ENCODE measurements at regions not wholly inside any gene's neighbourhood (a gene's known extent, or its start where the extent isn't known, plus 50 kb on each side); places are given as distances from the start of the nearest gene placed in this dataset.

DNA sequence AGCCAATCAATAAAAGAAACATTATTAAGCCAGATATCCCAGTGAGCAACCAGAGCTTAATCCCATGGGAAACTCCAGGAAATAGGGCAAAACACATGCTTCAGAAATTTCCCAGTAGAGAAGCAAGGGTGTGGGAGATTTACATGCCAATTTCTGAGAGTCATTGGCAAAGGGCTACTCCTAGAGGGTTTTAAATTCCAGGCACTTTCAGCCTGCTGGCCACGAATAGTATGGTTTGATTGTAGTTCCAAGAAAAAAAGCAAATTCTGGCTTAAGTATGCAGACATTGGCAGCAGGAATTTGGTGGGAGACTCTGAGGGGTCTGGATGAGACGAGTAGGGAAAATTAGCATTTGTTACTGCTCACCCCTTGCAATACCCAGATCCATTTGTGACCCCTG lies 402.1 kb upstream of the SUCLG2 start:
- no peak for DNase-seq (ENCODE audit: low read depth)

DNA sequence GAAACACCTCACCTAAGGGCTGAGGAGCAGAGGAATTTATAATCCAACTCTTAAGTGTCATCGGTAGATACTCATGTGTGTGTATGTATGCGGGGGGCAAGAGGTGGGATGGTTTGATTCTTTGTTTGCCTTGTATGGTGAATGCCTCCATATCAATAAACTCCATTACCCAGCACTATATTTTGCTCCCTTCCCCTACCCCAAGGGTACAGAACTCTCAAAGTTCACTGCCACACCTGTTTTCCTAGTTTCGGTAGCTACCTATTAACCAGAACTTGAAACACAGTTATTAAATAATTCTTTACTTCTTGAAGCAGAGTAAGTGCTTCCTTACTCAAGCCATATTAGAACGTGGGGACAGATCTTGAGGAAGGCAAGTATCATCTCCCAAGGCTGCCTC lies 400.8 kb upstream of the SUCLG2 start:
- DNase-seq (ENCODE audit: low read depth): no peak

DNA sequence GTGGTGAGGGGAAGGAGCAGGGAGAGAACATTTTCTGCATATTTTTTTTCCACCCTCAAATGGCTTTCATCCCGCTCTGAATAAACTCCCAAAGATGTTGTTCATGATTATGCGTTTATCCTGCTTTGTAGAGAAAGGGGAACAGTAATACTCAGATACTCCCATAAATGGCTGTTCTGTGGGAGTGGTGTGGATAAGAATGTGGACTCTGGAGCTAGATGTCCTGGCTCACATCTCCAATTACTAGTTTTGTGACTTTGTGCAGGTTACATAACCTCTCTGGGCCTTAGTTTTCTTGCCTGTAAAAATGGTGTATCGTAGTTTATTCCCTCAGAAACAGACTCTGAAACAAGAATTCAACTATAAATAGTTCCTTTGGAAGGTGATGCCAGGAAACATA lies 395.4 kb upstream of the SUCLG2 start:
- no peak for DNase-seq (ENCODE audit: low read depth)

DNA sequence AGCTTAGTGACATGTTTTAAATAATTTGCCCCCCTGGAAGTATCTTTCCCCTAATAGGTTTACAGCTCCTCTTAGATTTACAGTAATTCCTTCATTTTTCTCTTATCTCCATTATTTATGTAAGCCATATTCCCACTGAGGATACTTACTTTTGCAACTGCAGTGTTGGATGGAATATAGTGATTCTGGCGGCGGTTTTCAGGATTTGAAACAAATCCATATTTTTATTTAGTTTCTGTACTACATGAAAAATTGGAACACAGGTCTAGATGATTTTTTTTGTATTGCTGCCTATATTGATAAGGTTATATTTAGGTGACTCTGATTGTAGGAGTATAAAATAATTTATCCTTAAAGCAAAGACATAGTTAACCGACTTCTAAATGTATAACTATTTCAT lies 391.6 kb upstream of the SUCLG2 start:
- no peak for DNase-seq (ENCODE audit: low read depth)

DNA sequence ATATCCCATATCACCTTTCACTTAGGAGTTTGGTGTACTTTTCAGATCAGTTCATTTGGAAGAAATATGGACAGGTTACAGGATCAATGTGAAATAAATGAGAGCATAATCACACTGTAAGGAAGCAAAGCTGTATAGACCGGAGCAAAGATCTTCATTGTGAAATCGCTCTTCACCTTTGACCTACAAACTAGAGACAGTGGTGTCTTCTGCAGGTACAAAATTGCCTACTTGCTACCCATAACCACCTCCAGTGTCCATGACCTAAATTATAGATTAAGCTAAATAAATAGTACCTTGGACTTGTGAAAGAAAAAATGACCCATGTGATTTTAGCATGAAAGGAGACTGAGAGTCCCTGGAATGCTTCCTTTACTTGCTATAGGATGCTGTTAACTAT lies 379.5 kb upstream of the SUCLG2 start:
- DNase-seq (ENCODE audit: low read depth): no peak

DNA sequence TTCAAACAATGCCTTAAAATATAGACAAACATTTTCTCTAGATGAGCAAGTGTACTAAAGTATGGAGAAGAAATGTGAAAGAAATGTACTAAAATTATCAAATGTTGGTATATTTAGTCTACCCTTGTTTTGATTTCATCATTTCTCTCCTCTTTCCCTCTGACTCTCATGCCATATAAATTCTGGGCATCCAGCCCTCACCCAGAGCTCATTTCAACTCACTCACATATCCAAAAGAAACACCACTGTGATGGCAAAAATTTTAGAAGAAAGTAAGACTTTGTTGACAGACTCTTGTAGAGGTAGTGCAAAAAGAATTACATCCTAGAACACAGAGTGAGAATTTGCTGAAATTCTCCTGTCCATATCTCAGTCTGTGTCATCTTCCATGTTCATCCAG lies 377.8 kb upstream of the SUCLG2 start:
- DNase-seq (ENCODE audit: low read depth): no peak

DNA sequence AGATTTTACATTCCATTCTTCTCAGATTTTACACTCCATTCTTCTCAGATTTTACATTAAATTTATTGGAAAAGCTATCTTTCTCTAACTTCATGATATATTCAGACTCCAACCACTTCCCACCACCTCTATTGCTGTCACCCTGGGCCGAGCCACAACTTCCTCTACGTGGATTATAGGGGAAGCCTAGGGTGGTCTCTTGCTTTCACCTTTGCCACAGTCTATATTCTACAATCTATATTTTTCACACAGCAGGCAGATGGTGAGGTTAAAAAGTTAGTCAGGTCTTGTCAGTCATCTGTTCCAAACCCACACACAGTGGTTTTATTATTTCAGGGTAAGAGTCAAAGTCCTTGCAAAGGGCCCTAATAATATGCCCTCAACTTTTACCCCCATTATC lies 370.8 kb upstream of the SUCLG2 start:
- no peak for DNase-seq (ENCODE audit: low read depth)

DNA sequence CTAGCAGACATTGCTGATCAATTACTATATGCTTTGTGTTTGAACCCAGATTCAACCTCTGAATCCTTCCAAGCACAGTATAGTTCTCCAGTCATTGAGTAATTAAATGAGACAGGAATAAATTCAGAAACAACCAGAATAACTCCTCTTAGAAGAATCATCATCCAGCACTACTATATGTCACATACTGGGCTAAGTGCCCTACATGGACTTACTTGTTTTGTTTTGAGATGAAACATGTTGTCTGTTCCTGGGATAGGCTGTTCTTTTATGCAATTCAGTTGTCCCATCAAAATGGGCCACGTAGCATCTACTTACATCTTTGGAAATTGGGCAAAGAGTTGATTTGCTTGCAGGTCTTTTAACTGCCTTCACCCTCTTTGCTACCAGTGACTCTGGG lies 365.5 kb upstream of the SUCLG2 start:
- DNase-seq (ENCODE audit: low read depth): no peak

DNA sequence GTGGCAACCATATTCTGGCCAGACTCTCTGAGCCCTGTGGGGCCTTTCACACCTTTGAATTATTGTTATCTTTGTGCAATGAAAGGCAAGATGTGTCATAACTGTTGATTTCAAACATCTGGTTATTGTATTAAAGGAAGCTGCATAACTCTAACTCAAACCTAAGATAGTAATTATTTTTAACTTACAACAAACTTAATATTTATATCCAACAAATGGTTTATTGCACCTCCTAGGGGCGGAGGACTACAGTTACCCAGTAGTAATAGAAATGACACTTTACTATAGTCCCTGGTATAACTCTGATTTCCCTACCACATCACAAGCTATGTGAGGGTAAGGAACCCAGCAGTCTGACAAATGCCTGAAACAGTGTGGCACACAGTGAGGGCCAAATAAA lies 363.9 kb upstream of the SUCLG2 start:
- no peak for DNase-seq (ENCODE audit: low read depth)

DNA sequence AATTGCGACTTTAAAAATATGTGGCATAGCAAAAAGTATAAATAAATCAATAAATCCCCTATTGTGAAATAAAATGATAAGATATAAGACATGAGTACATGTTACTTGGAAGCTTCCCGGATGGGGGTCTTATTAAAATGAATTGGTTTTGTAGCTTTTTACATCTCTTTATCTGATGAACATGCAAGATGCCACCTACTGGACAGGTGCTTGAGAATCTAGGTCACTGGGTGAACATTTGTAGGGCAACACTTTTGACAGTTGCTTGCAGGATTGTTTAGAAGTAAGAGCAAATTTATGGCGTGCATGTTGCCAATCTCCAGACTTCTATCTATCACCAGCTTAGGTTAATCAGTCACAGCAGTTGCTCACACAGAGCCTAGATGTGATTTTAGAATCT lies 362.7 kb upstream of the SUCLG2 start:
- no peak for DNase-seq (ENCODE audit: low read depth)

DNA sequence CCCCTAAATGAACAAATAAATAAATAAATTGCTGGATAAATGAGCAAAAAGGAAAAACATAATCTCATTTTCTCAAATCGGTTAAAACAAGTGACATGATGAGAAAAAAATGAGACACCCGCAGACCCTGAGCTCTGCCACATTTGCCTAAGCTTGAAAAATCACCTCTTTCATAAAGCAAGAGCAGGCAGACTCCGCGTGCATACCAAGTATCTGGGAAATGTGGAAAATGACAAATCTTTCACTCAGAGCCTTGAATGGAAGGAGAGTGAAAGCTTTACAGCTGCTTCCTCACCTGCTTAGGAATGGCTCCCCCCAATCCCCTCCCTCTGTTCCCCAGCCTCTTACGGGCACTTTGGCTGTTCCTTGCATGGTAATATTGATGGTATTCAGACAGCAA lies 355.5 kb upstream of the SUCLG2 start:
- DNase-seq (ENCODE audit: low read depth): no peak

DNA sequence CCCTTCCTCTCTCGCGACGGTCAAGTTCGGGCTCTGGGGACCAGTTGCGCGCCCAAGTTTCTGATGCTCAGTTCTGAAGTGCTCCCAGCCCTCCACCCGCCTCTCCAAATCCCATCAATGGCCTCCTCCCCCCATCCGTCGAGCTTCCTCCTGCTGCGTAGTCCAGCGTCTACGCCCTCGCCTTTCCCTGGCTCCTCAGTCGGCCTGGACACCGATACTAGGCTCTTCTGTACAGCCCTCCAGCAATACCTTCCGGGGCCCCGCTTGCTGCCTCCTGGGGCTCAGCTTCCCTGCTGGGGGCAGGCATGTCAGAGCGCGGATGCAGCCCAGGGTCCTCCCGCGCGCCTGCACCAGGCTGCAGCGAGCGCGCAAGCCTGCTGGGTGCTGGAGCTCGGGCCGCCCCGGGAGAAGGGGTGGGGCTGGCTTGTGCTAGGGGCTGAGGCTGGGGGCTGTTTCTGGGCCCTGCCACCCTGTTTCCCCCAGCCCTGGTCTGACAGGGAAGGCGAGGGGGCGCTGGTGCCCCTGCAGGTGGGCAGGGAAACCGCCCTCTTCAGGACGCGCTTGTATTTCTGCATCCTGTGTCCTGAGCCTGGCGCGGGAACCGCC lies 353.3 kb upstream of the SUCLG2 start:
- DNase-seq (ENCODE audit: low read depth): no peak

DNA sequence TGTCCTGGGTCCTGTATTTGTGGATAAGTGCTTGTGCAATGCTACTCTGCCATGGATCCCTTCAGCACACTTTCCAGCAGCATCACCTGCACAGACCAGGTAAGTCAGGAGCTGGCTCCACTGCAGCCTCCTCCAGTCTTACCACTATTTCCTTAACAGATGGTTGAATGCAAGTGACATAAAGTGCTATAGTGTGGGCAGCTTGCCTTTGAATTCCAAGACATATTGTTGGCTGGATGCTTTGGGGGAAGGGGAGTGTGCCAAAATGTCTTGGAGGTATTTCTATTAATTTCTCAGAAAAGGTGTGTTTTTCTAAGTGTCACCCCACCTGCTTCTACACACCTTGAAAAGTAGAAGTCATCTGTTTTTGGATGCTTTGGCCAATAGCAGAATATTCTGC lies 352.2 kb upstream of the SUCLG2 start:
- no peak for DNase-seq (ENCODE audit: low read depth)

DNA sequence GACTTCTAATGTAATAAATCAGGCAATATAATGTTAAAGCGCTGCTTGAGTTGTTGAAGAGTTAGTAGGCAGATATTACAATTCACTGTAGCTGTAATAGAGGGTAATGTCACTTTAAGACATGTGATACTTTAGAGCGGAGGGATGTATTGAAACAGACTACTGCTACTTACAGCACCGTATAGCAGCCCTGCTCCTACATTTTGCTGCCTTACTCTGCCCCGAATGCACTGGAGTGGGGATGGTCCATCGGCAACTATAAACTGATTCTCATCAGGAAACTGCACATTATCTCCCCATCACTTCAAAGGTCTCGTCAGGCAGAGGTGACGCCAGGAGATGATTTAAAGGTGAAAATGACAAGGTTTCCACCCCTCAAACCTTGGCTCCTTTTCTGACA lies 349.7 kb upstream of the SUCLG2 start:
- no peak for DNase-seq (ENCODE audit: low read depth)

DNA sequence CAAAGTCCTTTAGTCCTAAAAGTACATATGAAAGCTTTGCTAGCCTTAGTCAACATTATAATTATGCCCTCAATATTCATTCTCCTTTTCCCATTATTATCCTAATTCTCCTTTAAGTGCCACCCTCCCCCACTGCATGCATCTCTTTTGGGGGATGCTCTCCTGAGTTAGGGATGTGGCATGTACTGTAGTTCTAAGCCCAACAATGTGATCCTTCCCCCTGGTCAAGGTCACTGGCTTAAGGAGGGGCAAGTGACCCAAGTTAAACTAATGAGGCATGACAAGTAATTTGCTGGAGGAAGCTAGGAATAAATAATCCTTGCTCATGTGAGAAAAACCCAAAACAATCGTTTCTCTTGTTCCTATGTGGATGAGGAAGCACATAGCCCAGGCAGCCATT lies 343.9 kb upstream of the SUCLG2 start:
- no peak for DNase-seq (ENCODE audit: low read depth)

DNA sequence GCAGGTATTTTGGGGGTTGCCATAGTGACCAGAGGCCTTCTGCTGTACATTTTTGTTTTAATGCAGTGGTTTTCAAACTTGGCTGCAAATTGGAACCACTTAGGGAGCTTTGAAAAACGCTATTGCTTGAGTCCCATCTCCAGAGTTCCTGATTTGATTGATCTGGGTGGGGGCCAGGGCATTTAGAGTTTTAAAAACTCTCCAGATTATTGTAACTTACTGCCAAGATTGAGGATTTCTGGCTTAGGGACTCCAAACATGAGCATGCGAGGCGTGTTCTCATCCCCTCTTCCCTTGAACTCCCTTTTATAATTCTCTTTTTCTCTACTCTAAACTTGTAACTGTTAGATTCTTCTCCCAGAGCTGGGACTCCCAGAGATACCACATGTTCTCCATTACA lies 340.8 kb upstream of the SUCLG2 start:
- no peak for DNase-seq (ENCODE audit: low read depth)

DNA sequence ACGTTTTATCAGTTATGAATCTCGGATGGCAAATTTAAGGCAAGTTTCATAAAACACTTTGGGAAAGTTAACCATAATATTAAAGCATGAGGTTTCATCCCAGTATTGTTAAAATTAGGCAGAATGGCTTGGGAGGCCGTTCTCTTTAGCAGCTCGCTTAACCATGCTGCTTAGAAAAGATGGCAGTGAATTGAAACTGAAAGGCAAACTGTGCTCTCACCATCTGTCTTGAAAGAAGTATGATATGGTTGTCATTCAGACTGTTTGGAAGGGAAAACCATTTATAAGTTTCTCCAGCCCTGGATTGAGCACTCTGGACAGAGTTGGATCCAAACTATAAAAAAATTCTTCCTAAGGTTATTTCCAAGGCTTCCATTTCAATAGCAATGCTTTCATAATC lies 332.3 kb upstream of the SUCLG2 start:
- no peak for DNase-seq (ENCODE audit: low read depth)

DNA sequence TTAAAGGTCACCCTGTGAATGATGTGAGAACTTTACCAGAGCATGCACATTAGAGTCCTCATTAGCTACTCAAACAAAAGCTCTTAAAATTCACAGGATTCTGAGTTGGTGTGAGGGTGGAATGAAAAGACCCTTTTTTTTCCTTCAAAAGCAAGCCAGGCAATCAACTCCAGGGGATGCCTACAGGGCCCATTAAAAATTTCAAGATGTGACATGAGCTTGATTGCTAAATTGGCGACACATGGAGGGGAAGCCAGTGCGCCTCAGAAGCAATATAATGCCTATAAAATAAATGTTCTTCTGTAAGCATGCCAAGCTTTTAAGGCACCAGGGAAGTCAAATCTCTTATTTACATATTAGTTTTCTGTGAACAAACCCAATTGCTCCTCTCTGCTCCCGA lies 328.8 kb upstream of the SUCLG2 start:
- DNase-seq (ENCODE audit: low read depth): no peak

DNA sequence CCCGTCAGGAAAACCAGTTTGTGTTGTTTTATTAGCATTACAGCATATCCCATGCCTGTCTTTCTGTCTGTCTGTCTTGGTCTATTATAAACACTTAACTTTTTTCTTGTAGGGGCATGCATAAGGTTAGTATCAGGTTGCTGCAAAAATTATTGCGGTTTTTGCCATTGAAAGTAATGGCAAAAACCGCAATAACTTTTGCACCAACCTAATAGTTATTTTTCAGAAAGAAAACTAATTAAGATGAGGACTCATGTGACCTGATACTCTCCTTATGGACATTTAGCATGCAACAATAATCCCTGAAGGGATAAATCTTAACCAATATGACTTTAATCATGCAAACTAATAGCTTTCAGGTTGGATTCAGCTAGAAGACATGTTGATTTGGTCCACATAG lies 326.7 kb upstream of the SUCLG2 start:
- DNase-seq (ENCODE audit: low read depth): no peak

DNA sequence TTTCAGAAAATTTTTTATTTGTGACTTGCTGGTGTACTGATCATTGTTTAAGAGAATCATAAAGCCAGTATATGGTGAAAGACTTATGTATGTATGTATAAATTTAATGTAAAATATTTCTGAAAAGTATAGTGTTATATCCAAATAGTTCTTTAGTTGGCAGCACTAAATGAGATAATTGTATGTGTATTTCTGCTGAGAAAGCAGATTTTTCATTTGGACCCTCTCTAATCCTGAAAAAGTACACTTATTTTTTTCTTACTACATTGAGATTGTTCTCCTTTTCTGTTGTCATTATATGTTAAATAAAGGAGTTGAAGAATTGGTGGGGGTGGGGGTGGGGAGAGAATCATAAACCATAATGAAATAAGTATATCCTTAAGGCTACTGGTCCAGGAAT lies 324.9 kb upstream of the SUCLG2 start:
- no peak for DNase-seq (ENCODE audit: low read depth)

DNA sequence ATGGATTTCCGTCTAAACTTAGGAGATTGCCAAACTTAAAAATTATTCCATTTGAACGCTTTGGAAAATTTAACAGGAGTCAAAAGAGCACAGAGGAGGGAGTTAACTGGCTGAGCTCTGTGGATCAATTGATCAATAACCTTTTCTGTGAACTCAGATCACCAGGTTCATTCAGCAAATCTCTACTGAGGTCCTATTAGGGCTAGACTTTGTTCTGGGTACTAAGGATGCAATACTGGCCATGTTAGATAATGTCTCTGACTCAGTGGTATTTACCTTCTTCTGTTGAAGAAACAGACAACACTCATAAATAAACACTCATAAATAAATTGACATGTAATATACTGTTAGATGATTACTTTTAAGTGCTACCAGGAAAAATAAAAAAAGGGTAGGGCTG lies 323.4 kb upstream of the SUCLG2 start:
- no peak for DNase-seq (ENCODE audit: low read depth)

DNA sequence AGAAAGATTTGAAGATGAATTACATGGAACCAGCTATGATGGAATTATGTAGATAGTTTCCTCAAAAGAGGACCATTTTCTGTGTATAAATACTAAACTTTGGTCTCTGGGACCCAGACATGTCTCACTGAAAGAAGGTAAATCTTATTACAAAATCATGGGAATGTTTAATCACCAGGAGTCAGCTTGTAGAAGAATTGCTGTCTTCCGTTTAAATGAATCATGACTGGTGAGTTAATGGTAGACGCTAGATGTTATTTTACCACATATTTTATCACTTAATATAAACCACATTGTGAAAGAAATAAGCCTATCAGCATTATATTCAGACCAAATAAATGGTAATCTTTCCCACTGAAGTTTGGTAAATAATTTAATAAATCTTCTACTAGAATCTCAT lies 322.3 kb upstream of the SUCLG2 start:
- DNase-seq (ENCODE audit: low read depth): peak; percentile 4

DNA sequence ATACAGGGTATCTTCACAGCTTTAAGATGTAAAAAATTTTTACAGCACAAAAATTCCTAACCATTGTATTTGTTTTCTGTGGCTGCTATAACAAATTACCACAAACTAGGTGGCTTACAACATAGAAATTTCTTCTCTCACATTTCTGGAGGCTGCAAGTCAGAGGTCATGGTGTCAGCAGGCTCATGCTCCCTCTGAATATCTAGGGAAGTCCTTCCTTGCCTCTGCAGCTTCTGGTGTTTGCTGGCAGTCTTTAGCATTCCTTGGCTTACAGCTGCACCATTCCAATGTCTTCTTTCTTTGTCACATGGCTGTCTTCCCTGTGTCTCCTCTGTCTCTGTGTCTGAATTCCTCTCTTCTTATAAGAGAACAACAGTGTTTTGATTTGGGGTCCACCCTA lies 310.2 kb upstream of the SUCLG2 start:
- DNase-seq (ENCODE audit: low read depth): no peak

DNA sequence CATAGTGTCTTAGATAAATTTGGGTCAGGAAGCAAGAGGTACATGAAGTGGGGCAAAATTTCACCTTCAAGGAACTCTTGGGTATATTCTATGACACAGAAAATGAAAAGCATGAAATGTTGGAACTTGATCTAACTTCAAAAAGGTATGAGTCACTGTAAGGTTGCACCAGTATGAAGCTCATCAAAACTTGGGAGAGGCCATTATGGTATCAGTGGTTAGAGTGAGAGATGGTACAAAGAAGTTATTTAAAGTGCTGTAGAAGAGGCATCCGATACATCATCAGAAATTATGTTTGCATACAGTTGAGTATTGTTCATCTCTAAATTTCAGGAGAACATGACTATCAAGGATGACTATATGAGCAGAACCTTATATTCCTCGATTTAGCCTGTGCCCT lies 302.9 kb upstream of the SUCLG2 start:
- DNase-seq (ENCODE audit: low read depth): no peak
